ENCODE measurements at regions not wholly inside any gene's neighbourhood (a gene's known extent, or its start where the extent isn't known, plus 50 kb on each side); places are given as distances from the start of the nearest gene placed in this dataset.

DNA sequence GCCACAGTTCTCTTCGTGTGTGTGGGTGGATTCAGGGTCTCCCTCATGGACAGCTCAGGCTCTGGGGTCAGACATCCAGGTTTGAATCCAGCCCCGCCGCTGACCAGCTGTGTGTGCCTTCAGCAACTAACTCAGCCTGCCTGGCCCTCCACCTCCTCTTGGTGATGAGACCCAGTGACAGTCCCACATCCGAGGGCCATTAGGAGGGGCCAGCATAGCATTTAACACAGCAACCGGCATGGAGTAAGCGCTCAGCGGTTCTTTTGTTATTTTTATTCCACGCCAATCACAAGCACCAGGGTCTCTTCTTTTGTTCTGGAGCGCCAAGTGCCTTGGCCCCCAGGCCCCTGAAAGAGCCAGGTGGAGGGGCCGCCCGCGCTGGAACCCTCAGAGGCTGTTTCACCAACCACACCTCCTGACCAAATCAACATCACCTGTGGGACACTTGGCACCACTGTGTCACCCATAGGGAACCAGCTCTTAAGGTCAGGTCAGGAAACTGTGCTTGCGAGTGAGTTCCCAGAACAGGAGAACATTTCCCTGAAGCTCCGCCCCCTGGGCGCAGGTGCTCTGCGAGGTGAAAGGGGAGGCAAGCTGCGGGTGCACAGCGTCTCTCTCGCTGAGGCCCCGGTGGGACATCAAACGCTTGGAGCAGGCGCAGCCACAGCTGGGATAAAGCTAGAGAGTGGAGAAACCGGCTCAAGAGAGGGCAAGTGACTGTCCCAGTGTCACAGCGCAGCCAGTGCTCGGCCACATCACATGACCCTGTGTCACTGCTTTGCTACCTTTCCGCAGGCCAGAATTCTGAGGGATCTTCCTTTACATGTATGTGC lies 311.3 kb downstream of the UACA start:
- H3K4me1 ChIP-seq (ENCODE audit: insufficient read depth, low read length): peaks cover 7% of the 10 kb centered on the region; the same call in 1 of the 2 replicates
- H3K9ac ChIP-seq (ENCODE audit: low read depth, low read length): peak overlapping the region; percentile 36; the same call in 1 of the 2 replicates
- H3K9me3 ChIP-seq (ENCODE audit: control insufficient read depth, insufficient read depth, low read length): no peaks in the 10 kb centered on the region
- no peaks in the 10 kb centered on the region for H3K36me3 ChIP-seq (ENCODE audit: insufficient read depth, low read length)

DNA sequence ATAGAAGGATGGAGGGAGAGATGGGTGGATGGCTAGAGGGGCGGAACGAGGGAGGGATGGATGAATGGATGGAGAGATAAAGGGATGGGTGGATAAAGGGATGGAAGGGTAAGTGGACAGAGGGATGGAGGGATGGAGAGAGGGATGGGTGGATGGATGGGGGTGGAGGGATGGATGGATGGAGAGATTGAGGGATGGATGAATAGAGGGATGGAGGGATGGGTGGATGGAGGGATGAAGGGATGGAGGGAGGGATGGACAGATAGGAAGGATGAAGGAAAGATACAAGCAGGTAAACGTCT lies 313.3 kb downstream of the UACA start:
- H3K36me3 ChIP-seq (ENCODE audit: insufficient read depth, low read length): no peaks in the 10 kb centered on the region
- H3K9me3 ChIP-seq (ENCODE audit: control insufficient read depth, insufficient read depth, low read length): no peaks in the 10 kb centered on the region
- no peak overlapping the region for H3K9ac ChIP-seq (ENCODE audit: low read depth, low read length)
- H3K4me1 ChIP-seq (ENCODE audit: insufficient read depth, low read length): peaks cover 7% of the 10 kb centered on the region; the same call in 1 of the 2 replicates

DNA sequence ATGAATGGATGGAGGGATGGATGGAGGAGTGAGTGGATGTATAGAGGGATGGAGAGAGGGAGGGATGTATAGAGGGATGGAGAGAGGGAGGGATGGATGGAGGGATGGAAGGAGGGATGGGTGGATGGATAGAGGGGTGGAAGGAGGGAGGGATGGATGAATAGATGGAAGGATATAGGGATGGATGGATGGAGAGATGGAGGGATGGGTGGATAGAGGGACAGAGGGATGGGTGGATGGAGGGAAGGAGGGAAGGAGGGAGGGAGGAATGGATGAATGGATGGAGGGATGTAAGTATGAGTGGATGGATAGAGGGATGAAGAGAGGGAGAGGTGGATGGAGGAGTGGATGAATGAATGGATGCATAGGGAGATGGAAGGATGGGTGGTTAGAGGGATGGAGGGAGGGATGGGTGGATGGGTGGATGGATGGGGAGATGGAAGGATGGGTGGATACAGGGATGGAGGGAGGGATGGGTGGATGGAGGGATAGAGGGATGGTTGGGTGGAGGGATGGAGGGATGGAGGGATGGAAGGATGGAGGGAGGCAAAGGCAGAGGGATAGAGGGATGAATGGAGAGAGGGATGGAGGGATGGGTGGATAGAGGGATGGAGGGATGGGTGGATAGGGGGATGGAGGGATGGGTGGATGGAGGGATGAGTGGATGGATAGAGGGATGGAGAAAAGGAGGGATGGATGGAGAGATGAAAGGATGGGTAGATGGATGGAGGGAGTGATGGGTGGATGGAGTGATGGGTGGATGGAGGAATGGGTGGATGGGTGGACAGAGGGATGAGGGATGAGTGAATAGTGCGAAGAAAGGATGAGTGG lies 313.8 kb downstream of the UACA start:
- no peak overlapping the region for H3K9ac ChIP-seq (ENCODE audit: low read depth, low read length)
- peaks cover 7% of the 10 kb centered on the region for H3K4me1 ChIP-seq (ENCODE audit: insufficient read depth, low read length)
- H3K36me3 ChIP-seq (ENCODE audit: insufficient read depth, low read length): no peaks in the 10 kb centered on the region
- H3K9me3 ChIP-seq (ENCODE audit: control insufficient read depth, insufficient read depth, low read length): no peaks in the 10 kb centered on the region

DNA sequence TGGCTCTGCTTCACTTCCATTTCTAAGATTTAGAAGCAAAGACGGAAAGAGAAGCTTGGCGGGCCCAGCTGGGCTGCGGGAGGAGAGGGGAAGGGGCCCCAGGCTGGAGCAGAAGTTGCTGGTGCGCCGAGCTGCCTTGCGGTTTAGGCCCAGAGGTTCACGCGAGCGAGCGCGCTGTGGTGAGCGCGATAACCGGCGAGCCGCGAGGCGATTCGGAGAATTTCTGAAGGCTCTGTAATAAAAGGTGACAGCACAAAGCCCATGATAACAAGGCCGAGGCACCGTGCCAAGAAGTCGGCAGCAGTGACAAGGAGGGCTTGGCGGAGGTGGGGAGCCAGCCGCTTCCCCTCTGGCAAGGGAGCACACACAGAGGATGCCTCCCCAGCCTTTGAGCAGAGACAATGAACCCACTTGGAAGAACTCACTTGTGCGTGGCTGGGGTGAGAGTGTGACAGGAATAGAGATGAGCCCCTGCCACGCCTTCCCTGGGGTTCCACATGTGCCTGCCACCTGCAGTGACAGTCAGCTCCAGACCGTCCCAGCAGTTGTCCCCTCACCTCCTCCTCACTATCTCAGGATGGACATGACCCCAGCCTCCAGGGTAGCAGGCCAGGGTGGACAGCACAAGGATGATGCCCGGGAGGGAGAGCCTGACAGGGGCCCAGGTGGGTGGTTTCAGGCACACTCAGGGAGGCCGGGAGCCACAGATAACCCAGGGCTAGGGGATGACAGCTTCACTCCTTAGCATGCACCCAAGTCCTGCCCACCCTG lies 315.2 kb downstream of the UACA start:
- peaks cover 17% of the 10 kb centered on the region for H3K4me1 ChIP-seq (ENCODE audit: insufficient read depth, low read length)
- H3K9me3 ChIP-seq (ENCODE audit: control insufficient read depth, insufficient read depth, low read length): no peaks in the 10 kb centered on the region
- no peak overlapping the region for H3K9ac ChIP-seq (ENCODE audit: low read depth, low read length)
- H3K36me3 ChIP-seq (ENCODE audit: insufficient read depth, low read length): no peaks in the 10 kb centered on the region

DNA sequence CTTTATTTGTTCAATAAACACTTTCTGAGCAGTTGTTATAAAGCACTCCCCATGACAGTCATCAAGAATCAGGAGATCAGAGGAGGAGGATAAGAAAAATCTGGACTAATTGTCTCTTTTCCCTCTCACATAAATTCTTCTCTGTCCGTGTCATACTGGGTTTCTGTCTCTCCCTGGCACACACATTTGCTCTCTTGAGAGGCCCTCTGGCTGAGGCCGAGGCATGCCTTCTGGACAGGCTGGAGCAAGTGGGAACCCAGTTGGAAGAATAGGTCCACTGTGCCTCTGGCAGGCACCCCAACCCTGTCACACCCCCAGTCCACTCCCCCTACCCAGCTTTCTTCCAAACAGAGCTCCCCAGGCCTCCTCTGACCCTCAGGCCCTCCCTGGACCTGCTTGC lies 315.8 kb downstream of the UACA start:
- Histone ChIP-seq H3K9me3 (ENCODE audit: control insufficient read depth, insufficient read depth, low read length) (no peaks in the 10 kb centered on the region), H3K9ac (ENCODE audit: low read depth, low read length) (no peak overlapping the region), H3K36me3 (ENCODE audit: insufficient read depth, low read length) (no peaks in the 10 kb centered on the region), H3K4me1 (ENCODE audit: insufficient read depth, low read length) (peaks cover 19% of the 10 kb centered on the region)

DNA sequence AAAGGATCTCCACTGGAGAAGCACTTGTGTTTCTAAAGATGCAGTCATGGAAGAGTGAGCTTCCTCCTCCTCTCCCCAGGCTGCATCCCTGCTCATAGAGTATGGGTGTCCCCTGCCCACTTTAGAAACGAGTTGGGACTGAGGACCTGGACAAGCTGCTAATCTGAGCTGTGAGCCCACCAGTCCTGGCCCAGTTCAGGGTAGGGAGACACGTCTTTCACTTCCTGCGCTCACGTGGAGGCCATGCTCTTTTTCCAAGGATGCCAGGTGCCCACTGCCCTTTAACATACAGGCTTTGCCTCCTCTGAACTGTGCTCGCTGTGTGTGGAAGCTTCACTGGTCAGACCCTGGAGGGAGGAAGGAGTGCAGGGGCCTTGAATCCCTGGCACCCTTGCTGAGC lies 316.3 kb downstream of the UACA start:
- no peak overlapping the region for H3K9ac ChIP-seq (ENCODE audit: low read depth, low read length)

DNA sequence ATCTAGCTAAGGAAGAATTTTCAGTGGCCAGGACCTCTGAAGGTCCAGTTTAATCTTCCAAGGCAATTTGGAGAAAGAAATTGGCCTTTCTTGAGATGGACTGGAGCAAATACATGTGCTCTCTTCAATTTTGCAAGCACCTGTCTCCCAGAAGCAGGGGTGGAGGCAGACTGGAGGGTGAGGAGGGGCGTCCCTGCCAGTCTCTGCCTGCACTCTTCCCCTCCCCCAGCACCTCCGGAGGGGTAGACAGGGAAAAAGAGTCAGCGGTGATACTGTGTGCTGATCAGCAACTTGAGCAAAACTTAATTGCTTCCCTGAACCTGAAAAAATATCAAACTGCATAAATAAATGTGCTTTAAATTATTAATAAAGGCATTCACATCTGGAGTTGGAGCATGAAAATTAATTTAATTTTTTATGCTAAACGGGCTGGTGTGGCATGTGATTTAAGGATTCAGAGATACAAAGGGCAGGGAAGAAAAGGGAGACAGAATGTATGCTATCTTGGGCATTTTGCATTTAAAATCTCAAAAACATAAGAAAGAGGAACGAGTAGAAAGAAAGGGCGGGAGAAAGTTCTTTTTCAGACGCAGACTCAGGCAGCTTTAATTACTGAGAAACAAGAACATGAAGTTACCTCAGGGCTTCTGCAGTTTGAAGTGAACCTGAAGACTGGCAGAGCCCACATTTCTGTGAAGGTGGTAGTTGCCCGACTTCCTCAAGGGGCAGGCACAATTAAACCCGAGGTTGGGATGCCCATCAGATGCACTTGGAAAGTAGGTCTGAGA lies 319.7 kb downstream of the UACA start:
- no peak overlapping the region for H3K9ac ChIP-seq (ENCODE audit: low read depth, low read length)

More for the DNA sequence above, 316.3 kb downstream of the UACA start:
- H3K4me1 ChIP-seq (ENCODE audit: insufficient read depth, low read length): peaks cover 19% of the 10 kb centered on the region
- no peaks in the 10 kb centered on the region for H3K36me3 ChIP-seq (ENCODE audit: insufficient read depth, low read length)
- H3K9me3 ChIP-seq (ENCODE audit: control insufficient read depth, insufficient read depth, low read length): no peaks in the 10 kb centered on the region; the same call in 1 of the 2 replicates

DNA sequence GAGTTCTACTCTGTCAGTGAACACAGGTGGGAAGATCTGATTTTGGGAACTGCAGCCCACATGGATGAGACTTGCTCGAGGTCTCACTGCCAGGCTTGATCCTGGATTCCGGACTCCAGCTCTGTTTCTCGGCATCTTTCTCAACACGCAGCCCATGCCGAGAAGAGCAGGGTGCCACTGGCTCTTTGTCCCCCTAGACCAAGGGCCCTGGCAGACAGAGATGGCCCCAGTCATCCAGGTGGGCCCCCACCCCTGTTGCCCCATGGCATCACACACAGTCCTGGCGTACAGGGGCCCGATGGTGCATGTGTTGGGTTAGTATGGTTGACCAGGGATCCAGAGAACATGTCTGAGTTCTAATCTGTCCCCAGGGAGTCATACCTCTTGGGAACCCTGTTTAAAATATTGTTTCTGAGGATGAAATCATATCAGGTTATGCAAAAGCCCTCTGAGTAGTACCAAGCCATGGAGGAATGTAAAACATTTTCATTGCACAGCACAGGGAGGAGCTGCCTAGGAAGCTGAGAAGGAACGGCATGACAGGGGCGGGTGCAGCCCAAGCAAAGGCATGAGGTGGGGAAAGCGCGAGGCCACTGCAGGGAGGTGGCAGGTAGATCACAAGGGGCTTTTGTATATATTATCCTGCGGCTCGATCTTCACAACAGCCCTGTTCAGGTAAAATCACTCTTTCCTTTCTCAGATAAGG lies 320.6 kb downstream of the UACA start:
- Histone ChIP-seq H3K9ac (ENCODE audit: low read depth, low read length) (no peak overlapping the region), H3K9me3 (ENCODE audit: control insufficient read depth, insufficient read depth, low read length) (no peaks in the 10 kb centered on the region; the same call in 1 of the 2 replicates), H3K4me1 (ENCODE audit: insufficient read depth, low read length) (peaks cover 17% of the 10 kb centered on the region), H3K36me3 (ENCODE audit: insufficient read depth, low read length) (no peaks in the 10 kb centered on the region)

More for the DNA sequence above, 319.7 kb downstream of the UACA start:
- Histone ChIP-seq H3K4me1 (ENCODE audit: insufficient read depth, low read length) (peaks cover 12% of the 10 kb centered on the region; the same call in 1 of the 2 replicates), H3K9me3 (ENCODE audit: control insufficient read depth, insufficient read depth, low read length) (no peaks in the 10 kb centered on the region; the same call in 1 of the 2 replicates), H3K36me3 (ENCODE audit: insufficient read depth, low read length) (no peaks in the 10 kb centered on the region)

DNA sequence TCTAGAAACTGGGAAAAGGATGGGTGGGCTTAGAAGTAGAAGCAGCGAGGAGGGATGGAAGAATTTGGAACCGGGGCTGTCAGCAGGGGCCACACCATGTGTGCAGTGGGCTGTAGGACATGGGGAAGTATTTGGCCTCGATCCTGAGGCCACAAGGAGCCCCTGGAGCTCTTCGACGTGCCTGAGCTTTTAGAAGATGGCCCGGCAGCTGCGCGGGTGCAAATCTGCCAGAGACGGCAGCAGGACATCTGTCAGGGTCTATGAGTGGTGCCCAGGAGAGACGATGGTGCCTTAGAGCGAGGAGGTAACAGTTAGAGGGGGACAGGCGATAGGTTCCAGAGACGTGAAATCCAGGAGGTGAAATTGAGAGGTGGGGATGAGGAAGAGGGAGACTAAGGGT lies 321.1 kb downstream of the UACA start:
- no peaks in the 10 kb centered on the region; the same call in 1 of the 2 replicates for H3K9me3 ChIP-seq (ENCODE audit: control insufficient read depth, insufficient read depth, low read length)
- H3K9ac ChIP-seq (ENCODE audit: low read depth, low read length): no peak overlapping the region
- peaks cover 17% of the 10 kb centered on the region for H3K4me1 ChIP-seq (ENCODE audit: insufficient read depth, low read length)
- H3K36me3 ChIP-seq (ENCODE audit: insufficient read depth, low read length): no peaks in the 10 kb centered on the region

DNA sequence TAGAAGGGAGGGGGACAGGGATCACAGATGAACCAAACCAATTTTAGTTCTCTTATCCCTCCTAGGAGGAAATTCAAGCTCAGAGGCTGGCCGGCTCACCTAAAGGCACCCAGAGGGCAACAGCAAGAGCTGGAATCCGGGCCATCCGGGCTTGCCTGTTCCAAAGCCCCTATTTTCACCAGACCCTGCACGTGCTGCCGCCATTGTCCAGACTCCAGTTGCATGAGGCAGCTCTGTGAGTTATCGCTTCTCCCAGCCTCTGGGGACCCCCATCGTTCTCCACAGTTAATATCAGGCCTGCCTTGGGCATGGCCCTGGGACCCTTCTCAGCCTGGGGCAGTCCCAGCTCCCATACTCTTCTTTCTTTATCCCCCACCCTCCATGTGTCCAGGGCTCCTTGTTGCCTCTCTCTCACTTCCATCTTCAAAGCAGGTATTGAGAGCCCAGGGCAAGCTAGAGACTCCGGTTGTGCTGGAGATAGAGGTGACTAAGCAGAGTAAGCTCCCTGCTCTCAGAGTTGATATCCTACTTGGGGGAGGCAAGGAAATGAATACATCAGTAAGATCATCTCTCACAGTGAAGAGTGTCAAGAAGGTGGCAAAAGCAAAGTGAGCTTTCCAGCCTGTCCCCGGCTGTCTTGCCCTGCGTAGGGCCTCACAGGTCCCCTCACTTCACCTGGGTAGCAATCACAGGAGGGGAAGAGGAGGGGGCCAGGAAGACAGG lies 322.8 kb downstream of the UACA start:
- H3K36me3 ChIP-seq (ENCODE audit: insufficient read depth, low read length): no peaks in the 10 kb centered on the region
- peaks cover 18% of the 10 kb centered on the region for H3K4me1 ChIP-seq (ENCODE audit: insufficient read depth, low read length)
- no peaks in the 10 kb centered on the region; the same call in 1 of the 2 replicates for H3K9me3 ChIP-seq (ENCODE audit: control insufficient read depth, insufficient read depth, low read length)
- no peak overlapping the region for H3K9ac ChIP-seq (ENCODE audit: low read depth, low read length)

DNA sequence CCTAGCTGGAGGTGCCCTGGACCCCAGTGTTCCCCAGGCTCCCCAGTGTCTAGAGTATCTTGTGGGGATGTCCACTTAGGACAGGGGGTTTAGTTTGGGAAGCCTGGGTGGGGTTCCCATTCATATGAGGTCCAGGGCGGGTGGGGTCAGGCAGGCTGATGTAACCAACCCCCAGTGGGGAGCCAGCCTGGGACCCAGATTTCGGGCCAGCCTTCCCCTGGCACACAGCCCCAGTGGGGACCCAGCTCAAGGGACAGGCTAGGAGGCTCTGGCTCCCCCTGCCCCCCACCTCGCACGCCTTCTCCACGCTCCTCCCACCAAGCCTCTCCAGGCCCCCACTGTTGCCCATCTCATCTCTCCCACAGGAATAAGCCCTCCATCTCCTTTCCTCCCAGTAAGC lies 323.5 kb downstream of the UACA start:
- no peaks in the 10 kb centered on the region for H3K36me3 ChIP-seq (ENCODE audit: insufficient read depth, low read length)
- H3K4me1 ChIP-seq (ENCODE audit: insufficient read depth, low read length): peaks cover 25% of the 10 kb centered on the region
- no peaks in the 10 kb centered on the region; the same call in 1 of the 2 replicates for H3K9me3 ChIP-seq (ENCODE audit: control insufficient read depth, insufficient read depth, low read length)
- no peak overlapping the region for H3K9ac ChIP-seq (ENCODE audit: low read depth, low read length)

DNA sequence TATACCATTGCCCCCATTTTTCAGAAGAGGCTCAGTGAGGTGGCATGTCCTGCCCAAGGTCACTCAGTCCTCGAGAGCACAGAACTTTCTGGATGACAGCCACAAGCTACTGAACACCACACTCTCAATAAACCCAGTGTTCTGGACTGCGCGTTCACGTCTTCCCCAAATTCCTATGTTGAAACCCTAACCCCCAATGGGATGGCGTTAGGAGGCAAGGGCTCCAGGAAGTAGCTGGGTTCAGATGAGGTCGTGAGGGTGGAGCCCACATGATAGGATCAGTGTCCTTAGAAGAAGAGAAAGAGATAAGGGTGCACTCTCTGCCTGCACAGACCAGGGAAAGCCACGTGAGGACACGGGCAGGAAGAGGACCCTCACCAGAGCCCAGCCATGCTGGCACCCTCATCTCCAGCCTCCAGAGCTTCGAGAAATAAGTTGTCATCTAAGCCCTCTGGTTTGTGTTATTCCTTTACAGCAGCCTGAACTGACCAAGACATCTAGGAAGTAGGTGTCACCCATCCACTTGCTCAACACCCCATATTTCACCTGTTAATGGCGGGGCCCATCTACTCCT lies 324.0 kb downstream of the UACA start:
- Histone ChIP-seq H3K9ac (ENCODE audit: low read depth, low read length) (no peak overlapping the region), H3K36me3 (ENCODE audit: insufficient read depth, low read length) (no peaks in the 10 kb centered on the region), H3K9me3 (ENCODE audit: control insufficient read depth, insufficient read depth, low read length) (no peaks in the 10 kb centered on the region; the same call in 1 of the 2 replicates), H3K4me1 (ENCODE audit: insufficient read depth, low read length) (peaks cover 30% of the 10 kb centered on the region)

All from ES-I3 (cell line).